Right forelimb (tissue), 1 donor: ENCODE measurements at regions not wholly inside any gene's neighbourhood (a gene's known extent, or its start where the extent isn't known, plus 50 kb on each side); places are given as distances from the start of the nearest gene placed in this dataset.
"Not testable (repeated sequence)": the region's sequence is repeated elsewhere in the genome, so short reads cannot be mapped to it uniquely, and the experiment has no call there.

ENCODE experiments used
- DNase-seq: peaks from one replicate; pipeline ENCODE4 v3.0.0-alpha.2; 2018

DNA sequence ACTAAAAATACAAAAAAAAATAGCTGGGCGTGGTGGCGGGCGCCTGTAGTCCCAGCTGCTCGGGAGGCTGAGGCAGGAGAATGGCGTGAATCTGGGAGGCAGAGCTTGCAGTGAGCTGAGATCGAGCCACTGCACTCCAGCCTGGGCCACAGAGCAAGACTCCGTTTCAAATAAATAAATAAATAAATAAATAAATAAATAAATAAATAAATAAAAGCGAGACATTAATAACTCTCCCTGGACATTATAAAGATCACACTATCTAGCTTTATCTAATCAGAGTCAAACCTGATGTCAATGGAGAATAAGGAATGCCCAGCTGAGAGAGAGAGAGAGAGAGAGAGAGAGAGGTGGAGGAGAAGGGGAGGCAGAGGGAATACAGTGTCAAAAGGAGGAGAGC lies 476.2 kb downstream of the FBXO15 start:
- DNase-seq, result not testable (repeated sequence)

DNA sequence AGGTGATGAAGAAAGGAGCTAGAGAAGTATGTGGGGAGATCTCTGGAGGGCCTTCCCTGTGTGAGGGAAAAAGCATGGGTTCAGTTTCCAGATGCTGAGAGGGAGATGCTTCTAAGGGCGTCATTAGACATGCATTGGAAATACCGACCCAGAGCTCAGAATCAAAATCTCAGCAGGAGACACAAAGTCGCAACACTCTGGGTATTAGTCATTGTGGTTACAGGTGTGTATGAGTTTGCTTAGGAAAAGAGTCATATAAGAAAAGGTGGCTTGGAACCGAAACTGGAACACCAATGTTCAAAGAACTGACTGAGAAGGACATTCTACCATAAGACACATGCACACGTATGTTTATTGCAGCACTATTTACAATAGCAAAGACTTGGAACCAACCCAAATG lies 477.1 kb downstream of the FBXO15 start:
- DNase-seq, result no peak

DNA sequence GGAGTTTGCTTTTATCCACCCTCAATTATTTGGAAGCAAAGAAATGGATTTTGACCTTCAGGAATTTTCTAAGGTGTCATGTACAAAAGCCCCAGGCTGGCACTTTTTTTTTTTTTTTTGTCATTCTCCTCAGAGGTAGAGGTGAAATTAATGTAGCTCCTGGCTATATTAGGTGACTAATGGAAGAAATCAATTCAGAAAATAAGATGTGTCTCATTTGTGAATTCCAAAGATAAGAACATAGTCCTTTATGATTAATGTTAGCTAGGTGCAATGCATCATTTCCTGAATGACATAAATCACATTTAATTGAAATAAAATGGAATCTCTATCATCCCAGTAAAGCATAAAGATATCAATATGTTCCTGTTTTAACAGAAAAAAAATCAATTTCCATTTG lies 477.6 kb downstream of the FBXO15 start:
- no peak for DNase-seq

- no peak for DNase-seq
Measured at GRCh38 chr18:73669297-73669696, 478.3 kb downstream of the FBXO15 start.

- no peak for DNase-seq
Measured at GRCh38 chr18:73668051-73668450, 479.6 kb downstream of the FBXO15 start.

GRCh38 chr18:73666772-73667171 lies 480.9 kb downstream of the FBXO15 start:
- DNase-seq, result no peak

DNA sequence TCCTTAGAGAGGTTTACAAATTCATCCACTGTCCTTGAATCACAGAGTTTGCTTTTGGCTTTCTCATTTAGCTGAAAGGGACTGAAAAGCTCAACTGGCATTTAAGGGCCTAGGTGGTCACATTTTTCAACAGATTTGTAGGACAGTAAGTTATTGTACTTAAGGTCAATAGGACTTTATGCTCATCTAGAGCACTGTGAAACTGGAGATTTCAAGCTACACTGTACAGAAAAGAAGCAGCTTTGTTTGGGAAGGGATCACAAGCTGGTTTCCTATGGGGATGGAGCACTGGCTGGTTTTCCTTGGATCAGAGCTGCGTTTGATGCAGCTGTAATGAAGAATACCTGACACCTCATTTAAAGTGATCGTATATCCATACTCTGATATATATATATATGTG lies 482.7 kb downstream of the FBXO15 start:
- DNase-seq, result no peak

DNA sequence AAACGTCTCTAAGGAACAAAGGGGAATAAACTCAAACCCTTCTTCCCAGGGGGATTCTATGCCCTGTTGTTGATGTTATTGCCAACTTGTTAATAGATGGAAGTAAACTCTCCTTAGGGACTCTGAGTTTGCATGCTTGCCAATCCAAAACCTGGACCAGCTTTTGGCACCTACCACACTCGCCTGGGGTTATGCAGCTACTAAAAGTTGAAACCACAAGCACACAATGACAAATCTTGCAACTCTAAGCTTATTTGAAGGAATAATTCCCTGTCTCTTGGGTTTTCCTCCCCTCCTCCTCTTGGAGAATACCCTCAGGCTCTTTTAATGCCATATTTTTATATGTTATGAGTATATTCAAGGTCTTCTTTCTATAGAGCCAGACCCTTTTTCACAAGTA lies 484.1 kb downstream of the FBXO15 start:
- no peak for DNase-seq

DNA sequence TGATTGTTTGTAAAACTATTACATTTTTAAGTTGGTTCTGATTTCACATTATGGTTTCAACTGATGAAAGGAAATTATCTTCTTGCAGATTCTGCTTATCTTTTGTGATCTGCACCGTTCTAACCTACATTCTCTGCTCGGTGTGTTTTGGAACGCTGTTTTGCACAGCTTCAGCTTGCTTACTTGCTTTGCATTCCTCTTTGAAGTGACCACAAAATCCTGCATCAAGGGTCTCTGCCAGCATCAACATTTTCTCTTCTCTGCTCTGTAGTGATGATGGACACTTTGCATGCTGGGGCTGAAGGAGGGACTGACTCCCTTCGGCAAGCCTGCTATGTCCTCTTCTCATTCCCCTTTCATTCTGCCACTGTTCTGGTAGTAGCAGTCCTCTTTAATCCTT lies 485.2 kb downstream of the FBXO15 start:
- no peak for DNase-seq

DNA sequence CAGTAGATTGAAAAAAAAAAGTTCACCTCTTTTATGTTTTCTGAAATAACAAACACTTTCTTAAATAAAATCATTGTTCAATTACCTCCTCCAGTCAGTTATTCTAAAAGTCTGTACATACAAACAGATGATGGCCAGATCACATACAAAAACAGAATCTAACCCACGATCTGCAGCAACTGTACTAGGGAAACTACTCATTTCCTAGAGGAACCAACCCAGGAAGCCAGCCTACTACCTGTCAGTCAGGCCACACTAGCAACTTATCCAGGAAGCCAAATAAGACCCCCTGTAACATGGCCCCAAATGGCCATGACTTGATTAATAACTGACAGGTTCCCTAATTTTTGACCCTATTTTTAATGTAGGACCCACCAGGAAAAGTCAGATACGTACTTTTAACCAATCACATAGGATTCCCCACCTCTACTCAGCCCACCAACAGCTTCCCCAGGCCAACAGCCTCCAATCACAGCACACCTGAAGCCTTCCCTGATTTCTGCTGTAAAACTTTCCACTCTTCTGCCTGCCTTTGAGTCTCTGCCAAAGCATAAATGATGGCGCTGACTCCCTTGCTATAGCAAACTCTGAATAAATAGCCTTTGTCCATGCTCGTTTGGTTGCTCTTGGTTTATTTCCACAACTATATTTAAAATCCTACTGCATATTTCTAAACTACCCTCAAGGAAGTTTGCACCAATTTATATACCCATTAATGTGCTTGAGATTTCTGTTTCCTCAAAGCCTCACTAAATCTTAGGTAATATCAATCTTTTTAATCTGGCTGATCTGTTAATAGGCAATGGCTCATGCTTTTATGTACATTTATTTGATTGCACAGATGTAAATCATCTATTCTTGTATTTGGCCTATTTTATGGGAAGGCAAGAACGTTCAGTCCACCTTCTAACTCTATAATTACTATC lies 486.4 kb downstream of the FBXO15 start:
- no peak for DNase-seq

GRCh38 chr18:73656691-73657090 lies 490.9 kb downstream of the FBXO15 start:
- no peak for DNase-seq

GRCh38 chr18:73653827-73654226 lies 493.8 kb downstream of the FBXO15 start:
- DNase-seq, result no peak

GRCh38 chr18:73653251-73653650 lies 494.4 kb downstream of the FBXO15 start:
- DNase-seq, result no peak

DNA sequence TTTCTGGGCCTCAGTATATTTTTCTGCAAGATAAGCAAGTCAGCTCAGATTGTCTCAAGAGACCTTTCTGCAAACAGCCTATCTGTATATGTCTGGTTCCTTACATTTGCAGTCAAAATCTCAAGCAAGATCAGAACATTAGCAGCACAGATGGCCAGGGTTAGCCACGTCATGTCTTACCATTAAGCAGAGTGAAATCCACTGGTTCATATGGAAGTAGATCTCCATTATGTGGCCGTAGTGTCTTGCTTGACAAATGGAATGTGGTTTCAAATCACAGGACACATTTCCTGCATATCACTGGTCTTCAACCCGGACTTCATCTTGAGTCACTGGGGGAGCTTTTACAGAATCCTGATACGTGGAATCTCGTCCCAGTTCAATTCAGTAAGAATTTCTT lies 500.2 kb downstream of the FBXO15 start:
- no peak for DNase-seq

- no peak for DNase-seq
Measured at GRCh38 chr18:73646772-73647171, 500.9 kb downstream of the FBXO15 start.

- DNase-seq, result no peak
Measured at GRCh38 chr18:73646196-73646595, 501.4 kb downstream of the FBXO15 start.

DNA sequence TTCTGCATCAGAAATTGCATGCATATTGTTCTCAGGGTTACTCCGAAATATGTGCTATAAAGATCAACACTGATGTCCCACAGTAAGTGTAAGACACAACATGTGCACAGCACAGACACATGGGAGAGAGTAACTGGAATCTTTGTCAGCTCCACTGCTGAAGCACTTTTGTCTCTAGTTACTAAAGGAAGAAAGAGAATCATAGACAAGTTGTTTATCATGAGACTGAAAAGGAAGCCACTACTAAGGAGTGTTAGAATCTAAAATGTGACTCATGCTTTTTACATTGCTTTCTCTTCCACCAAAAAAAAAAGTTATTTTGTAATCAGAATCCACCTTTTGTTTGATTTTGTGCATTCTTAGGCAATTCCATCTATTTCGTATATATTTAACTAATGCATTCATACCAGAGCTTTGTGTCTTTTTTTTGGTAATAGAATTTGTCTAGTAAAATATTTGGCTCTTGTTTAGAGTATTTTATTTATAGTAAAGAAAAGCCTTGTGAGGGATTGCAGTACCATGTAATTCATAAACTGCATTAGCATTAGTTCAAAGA lies 502.4 kb downstream of the FBXO15 start:
- DNase-seq, result no peak

DNA sequence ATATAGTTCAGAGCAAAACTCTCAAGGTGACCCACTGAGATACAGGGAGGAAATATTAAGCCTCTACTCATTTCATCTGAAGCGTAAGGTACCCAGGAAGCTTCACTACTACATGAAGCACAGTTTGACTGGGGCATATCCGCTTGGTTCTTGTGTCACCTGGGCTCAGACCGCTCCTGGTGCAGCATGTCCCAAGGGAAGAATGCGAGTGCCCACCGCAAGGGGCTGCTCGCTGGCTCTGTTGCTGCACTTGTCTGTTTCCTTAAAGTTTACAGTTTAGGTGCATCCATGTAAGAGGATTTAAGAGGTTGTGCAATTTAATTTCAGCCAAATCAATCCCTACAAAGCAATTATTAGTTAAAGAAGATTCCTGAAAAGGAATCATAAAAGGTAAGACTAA lies 507.8 kb downstream of the FBXO15 start:
- DNase-seq, result no peak

DNA sequence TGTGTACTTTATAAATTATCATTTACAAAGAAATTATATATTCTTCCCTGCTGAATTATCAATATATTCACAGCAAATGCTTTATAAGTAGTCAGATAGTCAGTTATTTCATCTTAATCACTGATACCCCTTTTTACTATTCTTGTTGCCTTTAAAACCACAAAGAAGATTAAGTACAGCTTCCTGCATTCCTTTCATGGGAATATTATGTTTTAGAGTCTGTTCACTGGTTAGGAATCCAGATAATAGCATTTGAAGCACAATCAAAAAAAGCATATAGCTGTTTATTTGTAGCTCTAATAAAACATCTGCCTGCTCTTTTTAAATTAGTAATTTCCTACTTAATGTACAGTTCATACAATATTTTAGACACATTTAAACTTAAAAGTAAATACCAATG lies 508.9 kb downstream of the FBXO15 start:
- no peak for DNase-seq

DNA sequence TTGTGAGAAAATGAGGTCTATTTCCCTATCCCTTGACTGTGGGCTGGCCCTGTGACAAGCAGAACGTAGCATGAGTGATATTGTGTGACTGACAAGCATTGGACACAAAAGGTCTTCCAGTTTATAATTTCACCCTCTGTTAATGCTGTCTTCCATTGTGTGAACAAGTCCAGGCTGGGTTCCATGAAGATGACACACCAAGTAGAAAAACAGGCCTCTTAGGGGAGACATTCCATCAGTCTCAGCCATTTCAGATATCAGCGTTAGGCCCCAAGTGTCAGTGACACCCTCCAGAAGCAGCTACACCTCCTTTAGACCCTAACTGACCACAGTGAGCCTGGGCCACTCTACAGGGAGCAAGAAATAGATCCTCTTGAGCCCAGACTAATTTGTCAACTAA lies 511.3 kb downstream of the FBXO15 start:
- no peak for DNase-seq

DNA sequence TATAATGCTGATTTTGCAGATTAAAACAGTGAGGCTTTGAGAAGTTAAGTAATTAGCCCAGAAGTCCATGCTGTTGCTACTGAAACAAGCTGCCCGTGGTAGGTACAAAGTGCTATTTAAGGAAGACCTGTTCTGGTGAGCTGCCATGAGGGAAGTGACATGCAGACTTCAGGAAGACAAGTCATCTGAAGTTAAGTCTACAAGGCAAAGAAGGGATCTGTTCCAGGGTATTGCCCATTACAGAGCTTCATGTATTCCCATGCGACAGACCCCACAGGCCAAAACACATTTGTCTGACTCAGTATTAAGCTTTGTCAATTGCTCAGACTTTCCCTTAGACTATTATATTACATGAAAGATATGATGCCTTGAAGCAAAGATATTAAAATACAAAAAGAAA lies 520.8 kb downstream of the FBXO15 start:
- no peak for DNase-seq

DNA sequence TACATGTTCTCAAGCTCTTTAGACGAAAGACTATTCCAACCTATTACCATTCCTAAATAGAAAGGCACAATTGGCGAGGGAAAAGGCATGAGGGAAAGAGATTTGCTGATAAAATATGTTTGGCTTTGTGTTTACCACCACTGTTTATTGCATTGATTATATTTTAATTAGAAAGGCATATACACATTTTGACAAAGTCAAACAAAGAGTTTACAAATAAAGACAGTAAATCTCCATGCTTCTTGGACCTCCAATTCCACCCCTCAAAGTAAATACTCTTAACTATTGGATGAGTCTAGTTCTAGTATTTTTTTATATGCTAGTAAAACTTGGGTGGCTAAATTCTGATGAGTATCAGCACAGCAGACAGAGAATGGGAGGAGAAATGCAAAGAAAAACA lies 521.4 kb downstream of the FBXO15 start:
- DNase-seq, result no peak

- no peak for DNase-seq
Measured at GRCh38 chr18:73621091-73621490, 526.5 kb downstream of the FBXO15 start.

DNA sequence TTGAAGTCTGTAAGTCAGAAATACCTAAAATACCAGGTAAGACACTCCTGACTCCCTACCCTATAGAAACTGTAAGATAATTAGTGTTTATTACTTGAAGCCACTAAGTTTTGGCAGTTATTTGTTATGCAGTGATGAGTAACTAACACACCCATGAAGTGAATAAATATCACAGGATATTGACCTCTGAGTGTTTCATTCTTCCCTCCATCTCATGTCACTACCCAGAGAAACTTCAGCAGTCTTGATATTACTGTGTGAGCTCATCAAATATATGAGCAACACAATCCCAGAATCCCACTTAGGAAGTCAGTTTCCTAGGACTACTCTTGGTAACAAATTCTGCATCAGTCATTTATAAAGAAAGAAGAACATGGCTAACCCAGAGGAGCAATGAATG lies 529.7 kb downstream of the FBXO15 start:
- DNase-seq, result no peak

DNA sequence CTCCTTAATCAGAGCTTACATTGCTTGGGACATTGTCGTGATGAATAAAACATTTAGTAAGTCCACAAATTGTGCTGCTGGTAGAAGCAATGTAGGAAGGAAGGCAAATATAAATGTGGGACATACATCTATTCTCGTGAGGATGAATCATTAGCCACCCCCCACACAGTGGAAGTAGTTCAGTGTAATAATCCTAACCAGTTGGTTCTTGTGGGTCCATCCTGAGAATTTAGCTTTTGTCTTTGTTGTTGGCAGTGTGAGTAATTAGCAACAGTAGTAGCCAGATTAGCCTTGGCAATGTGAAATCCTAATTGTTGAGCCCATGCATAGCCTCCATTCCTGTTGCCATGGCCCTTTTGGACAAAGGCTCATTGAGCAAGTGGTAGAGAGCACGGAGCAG lies 532.1 kb downstream of the FBXO15 start:
- DNase-seq, result no peak
